OCI-LY3 (cell line): ENCODE measurements at regions not wholly inside any gene's neighbourhood (a gene's known extent, or its start where the extent isn't known, plus 50 kb on each side); places are given as distances from the start of the nearest gene placed in this dataset.

Source experiments
- EZH2phosphoT487 ChIP-seq: fragments of 200-600 bp; shearing (Covaris generic); IDR thresholded peaks from 2 replicates; pipeline ENCODE4 v1.6.1; 2018; ENCODE audit warnings: antibody characterized with exemption, mixed run types, low read depth
- TF ChIP-seq, protein P1 (sequence below): fragments of 200-600, 300-600 bp; sonication (generic); IDR thresholded peaks from 2 replicates; pipeline ENCODE4 v1.5.1; 2014; ENCODE audit warnings: antibody characterized with exemption, low read length, low read depth

DNA sequence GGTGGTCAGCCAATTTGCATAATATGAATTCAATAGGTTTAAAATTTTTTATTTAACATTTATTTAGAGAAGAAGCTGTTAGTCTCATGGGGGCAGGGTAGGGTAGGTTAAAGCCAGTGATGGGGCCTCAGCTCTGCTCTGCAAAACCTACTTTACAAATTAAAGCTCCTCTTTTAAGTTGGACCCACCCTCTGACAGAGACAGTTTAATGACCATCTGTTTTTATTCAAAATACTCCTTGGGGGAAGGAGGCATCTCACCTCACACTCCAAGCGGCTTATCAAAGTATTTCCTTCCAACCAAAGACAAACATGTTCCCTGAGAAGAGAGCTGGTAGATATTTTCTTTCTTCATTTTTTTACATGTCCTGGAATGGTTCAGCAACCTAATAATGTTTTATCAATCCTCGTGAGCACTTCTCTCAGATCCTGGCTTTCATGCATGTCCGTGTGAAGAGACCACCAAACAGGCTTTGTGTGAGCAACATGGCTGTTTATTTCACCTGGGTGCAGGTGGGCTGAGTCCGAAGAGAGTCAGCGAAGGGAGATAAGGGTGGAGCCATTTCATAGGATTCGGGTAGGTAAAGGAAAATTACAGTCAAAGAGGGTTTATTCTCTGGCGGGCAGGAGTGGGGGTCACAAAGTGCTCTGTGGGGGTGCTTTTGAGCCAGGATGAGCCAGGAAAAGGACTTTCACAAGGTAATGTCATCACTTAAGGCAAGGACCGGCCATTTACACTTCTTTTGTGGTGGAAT, 184.7 kb downstream of the GJA1 start:
- TF ChIP-seq, protein P1, sequence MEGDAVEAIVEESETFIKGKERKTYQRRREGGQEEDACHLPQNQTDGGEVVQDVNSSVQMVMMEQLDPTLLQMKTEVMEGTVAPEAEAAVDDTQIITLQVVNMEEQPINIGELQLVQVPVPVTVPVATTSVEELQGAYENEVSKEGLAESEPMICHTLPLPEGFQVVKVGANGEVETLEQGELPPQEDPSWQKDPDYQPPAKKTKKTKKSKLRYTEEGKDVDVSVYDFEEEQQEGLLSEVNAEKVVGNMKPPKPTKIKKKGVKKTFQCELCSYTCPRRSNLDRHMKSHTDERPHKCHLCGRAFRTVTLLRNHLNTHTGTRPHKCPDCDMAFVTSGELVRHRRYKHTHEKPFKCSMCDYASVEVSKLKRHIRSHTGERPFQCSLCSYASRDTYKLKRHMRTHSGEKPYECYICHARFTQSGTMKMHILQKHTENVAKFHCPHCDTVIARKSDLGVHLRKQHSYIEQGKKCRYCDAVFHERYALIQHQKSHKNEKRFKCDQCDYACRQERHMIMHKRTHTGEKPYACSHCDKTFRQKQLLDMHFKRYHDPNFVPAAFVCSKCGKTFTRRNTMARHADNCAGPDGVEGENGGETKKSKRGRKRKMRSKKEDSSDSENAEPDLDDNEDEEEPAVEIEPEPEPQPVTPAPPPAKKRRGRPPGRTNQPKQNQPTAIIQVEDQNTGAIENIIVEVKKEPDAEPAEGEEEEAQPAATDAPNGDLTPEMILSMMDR: no peak
- no peak for TF ChIP-seq EZH2phosphoT487
